ENCODE measurements at regions not wholly inside any gene's neighbourhood (a gene's known extent, or its start where the extent isn't known, plus 50 kb on each side); places are given as distances from the start of the nearest gene placed in this dataset.

DNA sequence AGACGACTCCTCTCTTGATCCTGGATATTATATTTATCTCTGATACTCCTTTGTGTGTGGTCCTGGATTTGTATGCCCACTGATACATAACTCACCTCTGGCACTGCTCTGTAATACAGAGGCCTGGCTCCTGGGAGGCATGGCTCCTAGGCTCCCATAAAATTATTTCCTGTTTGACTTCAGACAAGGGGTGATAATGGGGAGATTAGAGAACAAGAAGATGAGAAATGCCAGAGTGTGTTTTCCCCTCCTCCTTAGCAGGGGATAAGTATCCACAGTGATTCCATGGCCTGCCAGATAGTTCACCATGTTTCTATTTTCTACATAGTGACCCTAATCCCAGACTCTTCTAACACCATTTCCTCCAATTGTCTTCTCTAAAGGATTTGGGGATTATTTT lies 165.7 kb upstream of the PLSCR5 start:
- H3K4me3 ChIP-seq (replicated peaks in 1 of 2; ENCODE audit: low read depth in 2 of 2, low read length in 2 of 2) = no peak overlapping the region
- DNase-seq (ENCODE audit: low read depth in 2 of 2) = no peak
- TF ChIP-seq CTCF (IDR thresholded peaks at IDR 0.05; ENCODE audit: low read depth, low read length) = no peak

- no peak for DNase-seq (ENCODE audit: low read depth in 2 of 2)
- TF ChIP-seq CTCF (IDR thresholded peaks at IDR 0.05; ENCODE audit: low read depth, low read length) = no peak
Observed at GRCh38 chr3:146770301-146770700, 165.2 kb upstream of the PLSCR5 start.

GRCh38 chr3:146757759-146758158 lies 152.6 kb upstream of the PLSCR5 start:
- DNase-seq (ENCODE audit: low read depth in 2 of 2) = no peak
- H3K4me3 ChIP-seq (replicated peaks in 1 of 2; ENCODE audit: low read depth in 2 of 2, low read length in 2 of 2) = no peak overlapping the region
- TF ChIP-seq CTCF (IDR thresholded peaks at IDR 0.05; ENCODE audit: low read depth, low read length) = no peak

More at GRCh38 chr3:146770301-146770700, 165.2 kb upstream of the PLSCR5 start:
- no peak overlapping the region for H3K4me3 ChIP-seq (replicated peaks in 1 of 2; ENCODE audit: low read depth in 2 of 2, low read length in 2 of 2)

DNA sequence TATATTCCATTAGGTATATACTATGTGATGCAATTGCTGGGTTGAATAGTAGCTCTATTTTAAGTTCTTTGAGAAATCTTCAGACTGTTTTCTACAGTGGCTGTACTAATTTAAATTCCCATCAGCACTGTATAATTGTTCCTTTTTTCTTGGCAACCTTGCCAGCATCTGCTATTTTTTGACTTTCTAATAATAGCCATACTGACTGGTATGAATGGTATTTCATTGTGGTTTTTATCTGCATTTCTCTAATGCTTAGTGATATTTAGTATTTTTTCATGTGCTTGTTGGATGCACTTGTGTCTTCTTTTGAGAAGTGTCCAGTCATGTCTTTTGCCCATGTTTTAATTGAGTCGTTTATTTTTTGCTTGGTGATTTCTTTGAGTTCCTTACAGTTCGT lies 145.1 kb upstream of the PLSCR5 start:
- H3K4me3 ChIP-seq (replicated peaks in 1 of 2; ENCODE audit: low read depth in 2 of 2, low read length in 2 of 2) = no peak overlapping the region
- peak; percentile 52 to 60 for DNase-seq (ENCODE audit: low read depth in 2 of 2)
- no peak for TF ChIP-seq CTCF (IDR thresholded peaks at IDR 0.05; ENCODE audit: low read depth, low read length)

DNA sequence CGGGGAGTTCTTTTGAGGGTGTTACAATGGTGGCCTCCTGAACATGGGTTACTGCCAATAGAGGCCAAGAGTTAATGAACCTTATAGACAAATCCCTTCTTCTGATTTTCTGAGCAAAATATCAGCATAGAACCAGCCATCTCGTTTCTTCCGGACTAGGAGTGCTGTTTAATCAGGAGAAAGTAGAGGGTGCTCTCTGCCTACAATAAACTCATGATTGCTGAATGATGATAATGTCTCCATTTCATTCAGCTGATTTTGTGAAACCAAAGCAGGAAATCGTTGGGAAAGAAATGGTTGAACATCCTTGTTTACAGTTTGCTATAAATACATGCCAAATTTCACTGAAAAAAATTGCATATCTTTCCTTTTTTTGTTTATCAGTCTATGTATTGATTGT lies 142.8 kb upstream of the PLSCR5 start:
- TF ChIP-seq CTCF (IDR thresholded peaks at IDR 0.05; ENCODE audit: low read depth, low read length) = peak; percentile 42
- DNase-seq (ENCODE audit: low read depth in 2 of 2) = peak; percentile 54 to 75
- no peak overlapping the region for H3K4me3 ChIP-seq (replicated peaks in 1 of 2; ENCODE audit: low read depth in 2 of 2, low read length in 2 of 2)

- TF ChIP-seq CTCF (IDR thresholded peaks at IDR 0.05; ENCODE audit: low read depth, low read length) = no peak
- no peak overlapping the region for H3K4me3 ChIP-seq (replicated peaks in 1 of 2; ENCODE audit: low read depth in 2 of 2, low read length in 2 of 2)
- no peak for DNase-seq (ENCODE audit: low read depth in 2 of 2)
Observed at GRCh38 chr3:146747051-146747450, 141.9 kb upstream of the PLSCR5 start.

DNA sequence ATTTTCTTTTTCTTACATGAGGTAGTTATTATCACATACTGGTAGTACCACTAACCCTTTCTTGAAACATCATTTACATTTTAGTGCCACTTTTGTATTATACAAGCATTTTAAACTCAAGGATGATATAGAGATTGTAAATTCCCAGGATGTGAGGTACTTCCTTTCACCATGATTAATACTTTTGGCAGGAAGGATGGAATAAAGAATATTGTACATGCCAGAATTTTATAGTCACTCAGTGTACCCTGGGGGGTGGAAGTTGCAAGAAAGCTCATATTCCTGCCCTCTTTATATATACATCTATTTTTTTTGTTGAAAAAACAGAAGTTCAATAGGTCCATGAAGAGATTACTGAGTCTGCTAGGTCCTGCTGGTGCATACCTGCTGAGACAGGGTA lies 141.0 kb upstream of the PLSCR5 start:
- H3K4me3 ChIP-seq (replicated peaks in 1 of 2; ENCODE audit: low read depth in 2 of 2, low read length in 2 of 2) = no peak overlapping the region
- TF ChIP-seq CTCF (IDR thresholded peaks at IDR 0.05; ENCODE audit: low read depth, low read length) = no peak
- peak; percentile 25 to 78 for DNase-seq (ENCODE audit: low read depth in 2 of 2)

Measured in cardiac fibroblast (primary cell).